Suppressor macrophage treated with lipopolysaccharide for 1 hour (primary cell): ENCODE measurements at regions not wholly inside any gene's neighbourhood (a gene's known extent, or its start where the extent isn't known, plus 50 kb on each side); places are given as distances from the start of the nearest gene placed in this dataset.
"Not testable (repeated sequence)": the region's sequence is repeated elsewhere in the genome, so short reads cannot be mapped to it uniquely, and the experiment has no call there.

ENCODE experiments used
- DNase-seq, 3 donors: peaks; one replicate each; pipeline ENCODE4 v3.0.0-alpha.2; 2020 to 2022

GRCh38 chr7:79615871-79616640, 162.6 kb upstream of the MAGI2 start:
- DNase-seq = no peak

- no peak for DNase-seq
Measured at GRCh38 chr7:79615466-79615865, 162.0 kb upstream of the MAGI2 start.

- no peak for DNase-seq
Measured at GRCh38 chr7:79612903-79613302, 159.4 kb upstream of the MAGI2 start.

GRCh38 chr7:79612022-79612421, 158.6 kb upstream of the MAGI2 start:
- no peak for DNase-seq

- DNase-seq = no peak
Measured at GRCh38 chr7:79610748-79611304, 157.4 kb upstream of the MAGI2 start.

- DNase-seq = no peak
Measured at GRCh38 chr7:79610313-79610712, 156.8 kb upstream of the MAGI2 start.

- DNase-seq = no peak
Measured at GRCh38 chr7:79608005-79608404, 154.5 kb upstream of the MAGI2 start.

GRCh38 chr7:79604841-79605240, 151.4 kb upstream of the MAGI2 start:
- DNase-seq = no peak

GRCh38 chr7:79598351-79598750, 144.9 kb upstream of the MAGI2 start:
- no peak for DNase-seq

GRCh38 chr7:79594671-79595070, 141.2 kb upstream of the MAGI2 start:
- DNase-seq = not testable (repeated sequence)

GRCh38 chr7:79593866-79594301, 140.4 kb upstream of the MAGI2 start:
- no peak for DNase-seq

GRCh38 chr7:79590916-79591623, 137.6 kb upstream of the MAGI2 start:
- no peak for DNase-seq

- no peak for DNase-seq
Measured at GRCh38 chr7:79590391-79590790, 136.9 kb upstream of the MAGI2 start.

- DNase-seq = no peak
Measured at GRCh38 chr7:79570903-79571302, 117.4 kb upstream of the MAGI2 start.

GRCh38 chr7:79563821-79564522, 110.5 kb upstream of the MAGI2 start:
- DNase-seq = no peak

- no peak for DNase-seq
Measured at GRCh38 chr7:79555571-79555970, 102.1 kb upstream of the MAGI2 start.

- no peak for DNase-seq
Measured at GRCh38 chr7:79553811-79554555, 100.5 kb upstream of the MAGI2 start.

GRCh38 chr7:79552463-79552862, 99.0 kb upstream of the MAGI2 start:
- no peak for DNase-seq

- no peak for DNase-seq
Measured at GRCh38 chr7:79548727-79549126, 95.3 kb upstream of the MAGI2 start.

GRCh38 chr7:79547132-79547531, 93.7 kb upstream of the MAGI2 start:
- no peak for DNase-seq

GRCh38 chr7:79540592-79540991, 87.1 kb upstream of the MAGI2 start:
- no peak for DNase-seq

- DNase-seq = no peak
Measured at GRCh38 chr7:79534128-79534527, 80.7 kb upstream of the MAGI2 start.
